HEK293T (cell line): ENCODE measurements at regions not wholly inside any gene's neighbourhood (a gene's known extent, or its start where the extent isn't known, plus 50 kb on each side); places are given as distances from the start of the nearest gene placed in this dataset.

Experiments used
- CTCF ChIA-PET: fragments of 350-600 bp; formaldehyde crosslinking; extraction: SDS; loops from one replicate; lab custom pipeline; 2021; ENCODE audit warnings: antibody characterized with exemption, inconsistent platforms; lab: Yijun Ruan, JAX
- POLR2A ChIA-PET: fragments of 350-600 bp; formaldehyde crosslinking; extraction: SDS; loops from one replicate; lab custom pipeline; 2020; ENCODE audit warnings: antibody characterized with exemption, inconsistent platforms; lab: Yijun Ruan, JAX
- DNase-seq: peaks from one replicate; pipeline ENCODE4 v3.0.0; 2012; ENCODE audit warnings: mixed read lengths; ENCODE audit errors: extremely low spot score
- ARNT ChIP-seq: fragments of 450-650 bp; IDR thresholded peaks from 2 replicates; pipeline ENCODE4 v1.6.1; 2017; ENCODE audit warnings: mild to moderate bottlenecking
- BHLHE40 ChIP-seq: fragments of 450-650 bp; IDR thresholded peaks from 2 replicates; pipeline ENCODE4 v1.6.1; 2016; ENCODE audit warnings: mild to moderate bottlenecking, moderate library complexity, borderline replicate concordance
- CTBP1 ChIP-seq: fragments of 450-650 bp; IDR thresholded peaks from 2 replicates; pipeline ENCODE4 v1.6.1; 2016; ENCODE audit warnings: borderline replicate concordance
- ELF4 ChIP-seq: fragments of 450-650 bp; IDR thresholded peaks from 2 replicates; pipeline ENCODE4 v1.6.1; 2017; ENCODE audit warnings: antibody characterized with exemption
- FOXA1 ChIP-seq: fragments of 450-650 bp; IDR thresholded peaks from 2 replicates; pipeline ENCODE4 v1.6.1; 2016; ENCODE audit warnings: mild to moderate bottlenecking
- FOXK2 ChIP-seq: fragments of 450-650 bp; IDR thresholded peaks from 2 replicates; pipeline ENCODE4 v1.6.1; 2016; ENCODE audit warnings: mild to moderate bottlenecking
- FOXM1 ChIP-seq: fragments of 450-650 bp; IDR thresholded peaks from 2 replicates; pipeline ENCODE4 v1.6.1; 2017; ENCODE audit warnings: mild to moderate bottlenecking, borderline replicate concordance
- HDGF ChIP-seq: fragments of 450-650 bp; IDR thresholded peaks from 2 replicates; pipeline ENCODE4 v1.6.1; 2017; ENCODE audit warnings: antibody characterized with exemption, borderline replicate concordance
- L3MBTL2 ChIP-seq: fragments of 450-650 bp; conservative IDR thresholded peaks from 2 replicates; pipeline ENCODE4 v1.6.1; 2016; ENCODE audit warnings: mild to moderate bottlenecking
- LEF1 ChIP-seq: fragments of 450-650 bp; IDR thresholded peaks from 2 replicates; pipeline ENCODE4 v1.6.1; 2017; ENCODE audit warnings: mild to moderate bottlenecking, borderline replicate concordance
- NFRKB ChIP-seq: fragments of 450-650 bp; IDR thresholded peaks from 2 replicates; pipeline ENCODE4 v1.6.1; 2016; ENCODE audit warnings: mild to moderate bottlenecking, moderate library complexity
- PKNOX1 ChIP-seq: fragments of 450-650 bp; IDR thresholded peaks from 2 replicates; pipeline ENCODE4 v1.6.1; 2016
- SP1 ChIP-seq: fragments of 450-650 bp; IDR thresholded peaks from 2 replicates; pipeline ENCODE4 v1.6.1; 2017
- SUZ12 ChIP-seq: fragments of 450-650 bp; IDR thresholded peaks from 2 replicates; pipeline ENCODE4 v1.6.1; 2016; ENCODE audit warnings: mild to moderate bottlenecking
- TARDBP ChIP-seq: fragments of 450-650 bp; IDR thresholded peaks from 2 replicates; pipeline ENCODE4 v1.6.1; 2016
- ZNF384 ChIP-seq: fragments of 450-650 bp; IDR thresholded peaks from 2 replicates; pipeline ENCODE4 v1.6.1; 2016

DNA sequence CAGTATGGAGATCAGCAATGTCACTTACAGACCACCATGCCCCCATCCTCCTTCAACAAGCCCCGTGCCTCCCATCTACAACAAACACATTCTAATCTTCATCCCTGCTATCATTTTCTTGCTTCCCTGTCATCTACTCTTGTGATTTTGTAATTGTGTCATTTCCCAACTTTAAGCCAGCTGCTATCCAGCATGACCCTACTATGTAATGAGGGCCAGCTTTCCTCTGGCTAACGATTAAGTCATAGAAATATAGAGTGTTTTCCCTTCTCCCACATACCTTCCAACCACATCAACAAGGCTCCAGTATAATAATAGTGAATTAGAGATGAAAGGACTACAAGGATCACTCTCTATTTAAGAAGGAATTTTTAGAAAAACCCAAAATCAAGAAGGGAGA lies 607.0 kb downstream of the TENT5A start:
- ChIA-PET POLR2A (no interaction called here), CTCF (no interaction called here)
- TF ChIP-seq SP1 (no peak), FOXM1 (no peak), NFRKB (no peak), ELF4 (no peak), L3MBTL2 (no peak), TARDBP (no peak), FOXK2 (no peak)
- no peak for DNase-seq

DNA sequence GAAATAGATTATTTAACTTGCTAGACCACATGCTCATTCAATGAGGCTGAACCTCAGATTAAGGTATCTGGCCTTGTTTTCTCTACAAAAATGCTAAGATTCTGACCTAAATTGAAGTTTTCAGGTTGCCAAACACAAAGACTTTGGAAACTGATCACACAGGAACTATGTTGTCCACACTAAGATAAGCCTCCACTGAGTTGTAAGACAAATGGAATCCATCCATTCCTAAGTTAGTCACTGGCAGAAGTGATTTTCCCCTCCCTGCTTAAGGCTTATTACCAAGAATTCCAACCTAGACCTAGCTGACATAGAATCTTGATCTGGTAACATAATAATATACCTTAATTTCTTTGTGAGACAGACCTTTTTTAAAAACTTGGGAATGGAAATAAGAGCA lies 608.1 kb downstream of the TENT5A start:
- POLR2A ChIA-PET: no interaction called here
- DNase-seq: no peak
- no peak for TF ChIP-seq BHLHE40
- TF ChIP-seq FOXK2: no peak
- no peak for TF ChIP-seq FOXA1
- TF ChIP-seq HDGF: no peak
- TF ChIP-seq PKNOX1: no peak
- TF ChIP-seq FOXM1: no peak
- CTCF ChIA-PET: no interaction called here

- POLR2A ChIA-PET: no interaction called here
- no peak for TF ChIP-seq FOXK2
- no peak for TF ChIP-seq LEF1
- no peak for TF ChIP-seq CTBP1
- no peak for TF ChIP-seq SP1
- TF ChIP-seq ELF4: no peak
- TF ChIP-seq ARNT: no peak
- no peak for TF ChIP-seq FOXM1
- no peak for TF ChIP-seq PKNOX1
- TF ChIP-seq ZNF384: no peak
- TF ChIP-seq HDGF: no peak
- TF ChIP-seq SUZ12: no peak
- no peak for TF ChIP-seq NFRKB
- TF ChIP-seq TARDBP: no peak
- TF ChIP-seq L3MBTL2: no peak
- CTCF ChIA-PET: no interaction called here
- DNase-seq: no peak
These were observed 614.2 kb downstream of the TENT5A start for GRCh38 chr6:81138236-81138635.

- TF ChIP-seq TARDBP: no peak
- TF ChIP-seq L3MBTL2: no peak
- TF ChIP-seq FOXM1: no peak
- no peak for TF ChIP-seq HDGF
- no peak for TF ChIP-seq PKNOX1
- no peak for TF ChIP-seq ELF4
- no peak for TF ChIP-seq ZNF384
- TF ChIP-seq CTBP1: no peak
- no peak for TF ChIP-seq BHLHE40
- no peak for TF ChIP-seq NFRKB
- TF ChIP-seq ARNT: no peak
- TF ChIP-seq SP1: no peak
- no peak for TF ChIP-seq LEF1
- DNase-seq: no peak
- ChIA-PET POLR2A (no interaction called here), CTCF (no interaction called here)
These were observed 621.5 kb downstream of the TENT5A start for GRCh38 chr6:81130969-81131368.

GRCh38 chr6:81130061-81130460 lies 622.4 kb downstream of the TENT5A start:
- DNase-seq: no peak
- CTCF ChIA-PET: no interaction called here
- TF ChIP-seq NFRKB (no peak), PKNOX1 (no peak), L3MBTL2 (no peak), FOXK2 (no peak), BHLHE40 (no peak), SP1 (no peak), FOXM1 (no peak), FOXA1 (no peak), CTBP1 (no peak), LEF1 (no peak), ARNT (no peak), ELF4 (no peak), ZNF384 (no peak), SUZ12 (no peak), TARDBP (no peak), HDGF (no peak)
- POLR2A ChIA-PET: no interaction called here

DNA sequence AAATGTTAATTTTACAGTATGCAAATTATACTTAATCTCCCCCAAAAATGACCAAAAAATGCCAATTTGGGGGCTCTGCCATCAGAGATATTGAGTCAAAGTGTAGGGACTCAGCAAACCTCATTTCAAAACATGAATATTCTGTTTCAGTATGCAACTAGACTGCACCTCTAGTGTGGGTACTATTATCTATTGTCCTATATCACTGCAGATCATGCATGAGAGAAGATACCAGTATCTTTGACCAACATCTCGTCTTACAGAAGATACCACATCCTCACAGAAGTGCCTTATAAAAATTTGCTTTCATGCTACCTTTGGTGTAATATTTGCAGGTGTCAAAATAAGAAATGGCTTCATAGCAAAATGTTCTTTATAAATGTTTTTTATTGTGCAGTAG lies 623.8 kb downstream of the TENT5A start:
- TF ChIP-seq TARDBP (no peak), NFRKB (no peak), LEF1 (no peak), SUZ12 (no peak), ZNF384 (no peak), FOXA1 (no peak), ARNT (no peak), CTBP1 (no peak), FOXM1 (no peak), SP1 (no peak), FOXK2 (no peak)
- ChIA-PET POLR2A (no interaction called here), CTCF (no interaction called here)
- DNase-seq: no peak
